ENCODE measurements at regions not wholly inside any gene's neighbourhood (a gene's known extent, or its start where the extent isn't known, plus 50 kb on each side); places are given as distances from the start of the nearest gene placed in this dataset.

GRCh38 chr7:155362380-155363145 is 64.9 kb downstream of the INSIG1 start:
- TF ChIP-seq SIN3A (IDR thresholded peaks at IDR 0.05; ENCODE audit: borderline replicate concordance, insufficient read depth, low read length) (no peak), POLR2AphosphoS5 (IDR thresholded peaks at IDR 0.05; ENCODE audit: low read depth, low read length) (no peak), TAF1 (IDR thresholded peaks at IDR 0.05; ENCODE audit: borderline replicate concordance, insufficient read depth, low read length) (no peak)
- TF ChIP-seq, protein P1, sequence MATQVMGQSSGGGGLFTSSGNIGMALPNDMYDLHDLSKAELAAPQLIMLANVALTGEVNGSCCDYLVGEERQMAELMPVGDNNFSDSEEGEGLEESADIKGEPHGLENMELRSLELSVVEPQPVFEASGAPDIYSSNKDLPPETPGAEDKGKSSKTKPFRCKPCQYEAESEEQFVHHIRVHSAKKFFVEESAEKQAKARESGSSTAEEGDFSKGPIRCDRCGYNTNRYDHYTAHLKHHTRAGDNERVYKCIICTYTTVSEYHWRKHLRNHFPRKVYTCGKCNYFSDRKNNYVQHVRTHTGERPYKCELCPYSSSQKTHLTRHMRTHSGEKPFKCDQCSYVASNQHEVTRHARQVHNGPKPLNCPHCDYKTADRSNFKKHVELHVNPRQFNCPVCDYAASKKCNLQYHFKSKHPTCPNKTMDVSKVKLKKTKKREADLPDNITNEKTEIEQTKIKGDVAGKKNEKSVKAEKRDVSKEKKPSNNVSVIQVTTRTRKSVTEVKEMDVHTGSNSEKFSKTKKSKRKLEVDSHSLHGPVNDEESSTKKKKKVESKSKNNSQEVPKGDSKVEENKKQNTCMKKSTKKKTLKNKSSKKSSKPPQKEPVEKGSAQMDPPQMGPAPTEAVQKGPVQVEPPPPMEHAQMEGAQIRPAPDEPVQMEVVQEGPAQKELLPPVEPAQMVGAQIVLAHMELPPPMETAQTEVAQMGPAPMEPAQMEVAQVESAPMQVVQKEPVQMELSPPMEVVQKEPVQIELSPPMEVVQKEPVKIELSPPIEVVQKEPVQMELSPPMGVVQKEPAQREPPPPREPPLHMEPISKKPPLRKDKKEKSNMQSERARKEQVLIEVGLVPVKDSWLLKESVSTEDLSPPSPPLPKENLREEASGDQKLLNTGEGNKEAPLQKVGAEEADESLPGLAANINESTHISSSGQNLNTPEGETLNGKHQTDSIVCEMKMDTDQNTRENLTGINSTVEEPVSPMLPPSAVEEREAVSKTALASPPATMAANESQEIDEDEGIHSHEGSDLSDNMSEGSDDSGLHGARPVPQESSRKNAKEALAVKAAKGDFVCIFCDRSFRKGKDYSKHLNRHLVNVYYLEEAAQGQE (IDR thresholded peaks at IDR 0.05; ENCODE audit: insufficient read depth in 1 of 2, low read depth in 2 of 2, low read length in 2 of 2) = no peak
